Immature natural killer cell (primary cell): ENCODE measurements at regions not wholly inside any gene's neighbourhood (a gene's known extent, or its start where the extent isn't known, plus 50 kb on each side); places are given as distances from the start of the nearest gene placed in this dataset.
A peak's percentile ranks its signal among the peaks of the same experiment; 100 is the strongest.
"Not testable (repeated sequence)": the region's sequence is repeated elsewhere in the genome, so short reads cannot be mapped to it uniquely, and the experiment has no call there.

Experiments used
- DNase-seq, 3 donors: peaks; one replicate each; pipeline ENCODE4 v3.0.0; 2022; ENCODE audit warnings: mixed read lengths in 1 of 3
- H3K27ac Mint-ChIP-seq, 6 donors: one replicate each; pipeline ENCODE4 v1.8.0; 2020; ENCODE audit warnings: mixed read lengths in 6 of 6, mild to moderate bottlenecking in 5 of 6, inconsistent platforms in 4 of 6, moderate library complexity in 3 of 6
- H3K27me3 Mint-ChIP-seq, 3 donors: one replicate each; pipeline ENCODE4 v1.8.0; 2020 to 2021; ENCODE audit warnings: low read depth in 3 of 3, mild to moderate bottlenecking in 3 of 3, mixed read lengths in 3 of 3, moderate library complexity in 3 of 3, inconsistent platforms in 1 of 3
- H3K36me3 Mint-ChIP-seq, 3 donors: one replicate each; pipeline ENCODE4 v1.8.0; 2020; ENCODE audit warnings: mixed read lengths in 3 of 3, inconsistent platforms in 2 of 3, mild to moderate bottlenecking in 2 of 3
- H3K4me1 Mint-ChIP-seq, 2 donors: one replicate each; pipeline ENCODE4 v1.8.0; 2020; ENCODE audit warnings: inconsistent platforms in 2 of 2, mild to moderate bottlenecking in 2 of 2, mixed read lengths in 2 of 2, moderate library complexity in 1 of 2
- H3K4me3 Mint-ChIP-seq, 5 donors: one replicate each; pipeline ENCODE4 v1.8.0; 2020; ENCODE audit warnings: mild to moderate bottlenecking in 5 of 5, mixed read lengths in 5 of 5, inconsistent platforms in 3 of 5, moderate library complexity in 3 of 5
- H3K9me3 Mint-ChIP-seq, 6 donors: one replicate each; pipeline ENCODE4 v1.8.0; 2020; ENCODE audit warnings: mild to moderate bottlenecking in 6 of 6, mixed read lengths in 6 of 6, inconsistent platforms in 4 of 6, moderate library complexity in 3 of 6

GRCh38 chr1:119266858-119267257 lies 101.7 kb upstream of the HAO2 start:
- H3K27me3 Mint-ChIP-seq: peaks cover 0 to 2% (median 0%) of the 10 kb centered on the region in 3 donors
- no peak overlapping the region for H3K4me3 Mint-ChIP-seq
- DNase-seq: no peak
- H3K9me3 Mint-ChIP-seq: peaks cover 0 to 3% (median 1%) of the 10 kb centered on the region in 6 donors
- H3K36me3 Mint-ChIP-seq: no peaks in the 10 kb centered on the region
- no peak overlapping the region for H3K27ac Mint-ChIP-seq
- H3K4me1 Mint-ChIP-seq: no peaks in the 10 kb centered on the region

- H3K4me1 Mint-ChIP-seq, H3K27me3 Mint-ChIP-seq, DNase-seq, H3K36me3 Mint-ChIP-seq, H3K27ac Mint-ChIP-seq, H3K9me3 Mint-ChIP-seq, H3K4me3 Mint-ChIP-seq: not testable (repeated sequence)
Observed at GRCh38 chr1:119267288-119267687, 101.3 kb upstream of the HAO2 start.

GRCh38 chr1:119268879-119269278 lies 99.7 kb upstream of the HAO2 start:
- peaks cover 0 to 3% (median 1%) of the 10 kb centered on the region in 6 donors for H3K9me3 Mint-ChIP-seq
- H3K36me3 Mint-ChIP-seq: no peaks in the 10 kb centered on the region
- no peaks in the 10 kb centered on the region for H3K4me1 Mint-ChIP-seq
- DNase-seq: no peak
- no peak overlapping the region for H3K27ac Mint-ChIP-seq
- peaks cover 0 to 2% (median 0%) of the 10 kb centered on the region in 3 donors for H3K27me3 Mint-ChIP-seq
- no peak overlapping the region for H3K4me3 Mint-ChIP-seq

GRCh38 chr1:119275145-119276134 lies 93.1 kb upstream of the HAO2 start:
- no peak overlapping the region for H3K27ac Mint-ChIP-seq
- no peaks in the 10 kb centered on the region for H3K36me3 Mint-ChIP-seq
- no peaks in the 10 kb centered on the region for H3K4me1 Mint-ChIP-seq
- DNase-seq: peak in 1 of 3 donors; percentile 11
- H3K9me3 Mint-ChIP-seq: peaks cover 0 to 2% (median 0%) of the 10 kb centered on the region in 6 donors
- peaks cover 0 to 4% (median 0%) of the 10 kb centered on the region in 3 donors for H3K27me3 Mint-ChIP-seq
- no peak overlapping the region for H3K4me3 Mint-ChIP-seq

GRCh38 chr1:119276558-119276957 lies 92.0 kb upstream of the HAO2 start:
- DNase-seq: no peak
- H3K4me1 Mint-ChIP-seq: no peaks in the 10 kb centered on the region
- no peak overlapping the region for H3K27ac Mint-ChIP-seq
- H3K36me3 Mint-ChIP-seq: no peaks in the 10 kb centered on the region
- no peaks in the 10 kb centered on the region for H3K9me3 Mint-ChIP-seq
- no peak overlapping the region for H3K4me3 Mint-ChIP-seq
- peaks cover 0 to 4% (median 0%) of the 10 kb centered on the region in 3 donors for H3K27me3 Mint-ChIP-seq

GRCh38 chr1:119279456-119280381 lies 88.9 kb upstream of the HAO2 start:
- Mint-ChIP-seq H3K9me3 (no peaks in the 10 kb centered on the region), H3K27ac (no peak overlapping the region), H3K27me3 (peaks cover 0 to 7% (median 2%) of the 10 kb centered on the region in 3 donors), H3K4me3 (no peak overlapping the region), H3K36me3 (no peaks in the 10 kb centered on the region), H3K4me1 (no peaks in the 10 kb centered on the region)
- DNase-seq: no peak

- DNase-seq: no peak
- Mint-ChIP-seq H3K4me3 (no peak overlapping the region), H3K36me3 (no peaks in the 10 kb centered on the region), H3K4me1 (no peaks in the 10 kb centered on the region), H3K27ac (no peak overlapping the region), H3K9me3 (peaks cover 0 to 2% (median 0%) of the 10 kb centered on the region in 6 donors), H3K27me3 (peaks cover 5 to 9% (median 6%) of the 10 kb centered on the region in 3 donors)
Observed at GRCh38 chr1:119285482-119285881, 83.1 kb upstream of the HAO2 start.

- peaks cover 0 to 2% (median 0%) of the 10 kb centered on the region in 6 donors for H3K9me3 Mint-ChIP-seq
- no peak overlapping the region for H3K4me3 Mint-ChIP-seq
- H3K27ac Mint-ChIP-seq: no peak overlapping the region
- H3K4me1 Mint-ChIP-seq: no peaks in the 10 kb centered on the region
- peaks cover 5 to 9% (median 6%) of the 10 kb centered on the region in 3 donors for H3K27me3 Mint-ChIP-seq
- no peaks in the 10 kb centered on the region for H3K36me3 Mint-ChIP-seq
- no peak for DNase-seq
Observed at GRCh38 chr1:119286587-119287181, 81.9 kb upstream of the HAO2 start.

GRCh38 chr1:119288751-119289150 lies 79.8 kb upstream of the HAO2 start:
- Mint-ChIP-seq H3K36me3 (no peaks in the 10 kb centered on the region), H3K4me3 (no peak overlapping the region), H3K27me3 (peaks cover 3 to 9% (median 7%) of the 10 kb centered on the region in 3 donors), H3K9me3 (peaks cover 0 to 2% (median 0%) of the 10 kb centered on the region in 6 donors), H3K27ac (no peak overlapping the region), H3K4me1 (no peaks in the 10 kb centered on the region)
- DNase-seq: no peak

GRCh38 chr1:119290297-119290696 lies 78.3 kb upstream of the HAO2 start:
- Mint-ChIP-seq H3K27ac (no peak overlapping the region), H3K27me3 (peaks cover 3 to 9% (median 5%) of the 10 kb centered on the region in 3 donors), H3K9me3 (peaks cover 0 to 2% (median 0%) of the 10 kb centered on the region in 6 donors), H3K36me3 (no peaks in the 10 kb centered on the region), H3K4me1 (no peaks in the 10 kb centered on the region), H3K4me3 (no peak overlapping the region)
- no peak for DNase-seq

- H3K4me3 Mint-ChIP-seq: no peak overlapping the region
- no peak overlapping the region for H3K27ac Mint-ChIP-seq
- no peaks in the 10 kb centered on the region for H3K36me3 Mint-ChIP-seq
- H3K27me3 Mint-ChIP-seq: peaks cover 0 to 7% (median 3%) of the 10 kb centered on the region in 3 donors
- H3K4me1 Mint-ChIP-seq: no peaks in the 10 kb centered on the region
- no peak for DNase-seq
- H3K9me3 Mint-ChIP-seq: peaks cover 0 to 2% (median 0%) of the 10 kb centered on the region in 6 donors
Observed at GRCh38 chr1:119291611-119292206, 76.9 kb upstream of the HAO2 start.

- Mint-ChIP-seq H3K9me3 (peaks cover 0 to 3% (median 0%) of the 10 kb centered on the region in 6 donors), H3K27ac (no peak overlapping the region), H3K4me3 (no peak overlapping the region), H3K27me3 (peaks cover 0 to 7% (median 0%) of the 10 kb centered on the region in 3 donors), H3K4me1 (no peaks in the 10 kb centered on the region), H3K36me3 (no peaks in the 10 kb centered on the region)
- DNase-seq: no peak
Observed at GRCh38 chr1:119293797-119294196, 74.8 kb upstream of the HAO2 start.

- H3K27ac Mint-ChIP-seq: no peak overlapping the region
- peaks cover 0 to 7% (median 0%) of the 10 kb centered on the region in 3 donors for H3K27me3 Mint-ChIP-seq
- no peak for DNase-seq
- no peaks in the 10 kb centered on the region for H3K36me3 Mint-ChIP-seq
- H3K4me3 Mint-ChIP-seq: no peak overlapping the region
- H3K9me3 Mint-ChIP-seq: peaks cover 0 to 3% (median 0%) of the 10 kb centered on the region in 6 donors
- H3K4me1 Mint-ChIP-seq: no peaks in the 10 kb centered on the region
Observed at GRCh38 chr1:119294199-119294598, 74.4 kb upstream of the HAO2 start.
